PC-9 (cell line): ENCODE measurements at regions not wholly inside any gene's neighbourhood (a gene's known extent, or its start where the extent isn't known, plus 50 kb on each side); places are given as distances from the start of the nearest gene placed in this dataset.

Source experiments
- BruUV-seq: library from RNA; stranded (reverse); fragments of 400-500 nt; replicated peaks from 2 replicates; lab custom pipeline; 2021; lab: Mats Ljungman, UMichigan
- CTCF ChIA-PET: fragments of 300-600 bp; sonication (Branson Sonifier 250); formaldehyde crosslinking; loops from one replicate; lab custom pipeline; 2022; ENCODE audit warnings: antibody characterized with exemption; lab: Charles Lee
- POLR2A ChIA-PET: fragments of 300-600 bp; sonication (Branson Sonifier 250); formaldehyde crosslinking; loops from one replicate; lab custom pipeline; 2022; ENCODE audit warnings: antibody characterized with exemption; ENCODE audit not compliant: unreplicated experiment; lab: Charles Lee
- DNase-seq, 2 experiments: peaks; one replicate each; pipeline versions ENCODE4 v3.0.0 to v3.0.0-alpha.2; 2015 to 2022; ENCODE audit warnings: mixed read lengths in 1 of 2
- H2AFZ ChIP-seq: fragments of 200-600 bp; sonication (generic); 2 replicates; pipeline ENCODE4 v1.8.1; 2017; ENCODE audit warnings: antibody characterized with exemption
- H3F3A ChIP-seq: fragments of 200-600 bp; sonication (generic); 2 replicates; pipeline ENCODE4 v1.8.1; 2017; ENCODE audit warnings: antibody characterized with exemption, mild to moderate bottlenecking, low read depth; ENCODE audit not compliant: insufficient read depth
- H3K27ac ChIP-seq: fragments of 200-600 bp; sonication (generic); 2 replicates; pipeline ENCODE4 v1.6.1; 2016; ENCODE audit warnings: mixed run types
- H3K27me3 ChIP-seq: fragments of 200-600 bp; sonication (generic); 2 replicates; pipeline ENCODE4 v1.6.1; 2016; ENCODE audit warnings: low read depth, mixed run types; ENCODE audit not compliant: insufficient read depth
- H3K36me3 ChIP-seq: fragments of 200-600 bp; sonication (generic); 2 replicates; pipeline ENCODE4 v1.6.1; 2016; ENCODE audit warnings: low read depth, mixed run types
- H3K4me1 ChIP-seq: fragments of 200-600 bp; sonication (generic); replicated peaks from 2 replicates; pipeline ENCODE4 v1.6.1; 2016; ENCODE audit warnings: mixed run types; ENCODE audit not compliant: insufficient read depth
- H3K4me2 ChIP-seq: fragments of 200-600 bp; sonication (generic); 2 replicates; pipeline ENCODE4 v1.6.1; 2017; ENCODE audit warnings: mixed run types
- H3K4me3 ChIP-seq: fragments of 200-600 bp; sonication (generic); 2 replicates; pipeline ENCODE4 v1.6.1; 2016; ENCODE audit warnings: mixed run types
- H3K79me2 ChIP-seq: fragments of 200-600 bp; sonication (generic); 2 replicates; pipeline ENCODE4 v1.6.1; 2017; ENCODE audit warnings: low read depth, mixed run types
- H3K9me2 ChIP-seq: fragments of 200-600 bp; sonication (generic); 2 replicates; pipeline ENCODE4 v1.8.1; 2017; ENCODE audit warnings: mild to moderate bottlenecking; ENCODE audit not compliant: insufficient read depth
- H3K9me3 ChIP-seq: fragments of 200-600 bp; sonication (generic); 2 replicates; pipeline ENCODE4 v1.8.1; 2016; ENCODE audit warnings: low read depth; ENCODE audit not compliant: insufficient read depth
- H4K20me1 ChIP-seq: fragments of 200-600 bp; sonication (generic); 2 replicates; pipeline ENCODE4 v1.8.1; 2017; ENCODE audit not compliant: insufficient read depth
- CTCF ChIP-seq: fragments of 200-600 bp; sonication (generic); conservative IDR thresholded peaks from 2 replicates; pipeline ENCODE4 v1.6.1; 2017; ENCODE audit warnings: mixed run types, antibody characterized with exemption, mild to moderate bottlenecking, moderate library complexity
- EZH2 ChIP-seq: fragments of 200-600 bp; sonication (generic); IDR thresholded peaks from 2 replicates; pipeline ENCODE4 v1.8.0; 2017; ENCODE audit warnings: antibody characterized with exemption, low read depth
- intact Hi-C: fragments of 100-400 bp; cut with micrococcal nuclease; formaldehyde crosslinking; loops from one replicate; pipeline ENCODE4 v1.10.0; 2022; ENCODE audit not compliant: unreplicated experiment

- intact Hi-C loops, result no loop called here
- H3K27me3 ChIP-seq, result no peaks in the 10 kb centered on the region
- no peaks in the 10 kb centered on the region for H4K20me1 ChIP-seq
- ChIA-PET POLR2A (no interaction called here), CTCF (no interaction called here)
- H3K4me1 ChIP-seq, result no peaks in the 10 kb centered on the region
- H3K9me3 ChIP-seq, result no peaks in the 10 kb centered on the region
- H3K36me3 ChIP-seq, result no peaks in the 10 kb centered on the region
- H3F3A ChIP-seq, result no peaks in the 10 kb centered on the region
- H3K27ac ChIP-seq, result no peak overlapping the region
- no peaks in the 10 kb centered on the region for H3K79me2 ChIP-seq
- BruUV-seq, result no TSS peak
- no peak for DNase-seq
- H3K4me3 ChIP-seq, result no peak overlapping the region
- TF ChIP-seq CTCF, result no peak
- no peak for TF ChIP-seq EZH2
- H2AFZ ChIP-seq, result no peak overlapping the region
- no peaks in the 10 kb centered on the region for H3K9me2 ChIP-seq
- no peak overlapping the region for H3K4me2 ChIP-seq
Measured at GRCh38 chr9:17863213-17863883, 284.5 kb downstream of the SH3GL2 start.

GRCh38 chr9:17863924-17864323 is 285.1 kb downstream of the SH3GL2 start:
- TF ChIP-seq EZH2 (no peak), CTCF (no peak)
- no peak overlapping the region for H3K4me2 ChIP-seq
- no TSS peak for BruUV-seq
- no peaks in the 10 kb centered on the region for H3F3A ChIP-seq
- H3K9me2 ChIP-seq, result no peaks in the 10 kb centered on the region
- no peaks in the 10 kb centered on the region for H4K20me1 ChIP-seq
- no peaks in the 10 kb centered on the region for H3K4me1 ChIP-seq
- ChIA-PET CTCF (no interaction called here), POLR2A (no interaction called here)
- DNase-seq, result no peak
- no peaks in the 10 kb centered on the region for H3K9me3 ChIP-seq
- intact Hi-C loops, result no loop called here
- no peaks in the 10 kb centered on the region for H3K79me2 ChIP-seq
- no peaks in the 10 kb centered on the region for H3K27me3 ChIP-seq
- no peak overlapping the region for H2AFZ ChIP-seq
- no peaks in the 10 kb centered on the region for H3K36me3 ChIP-seq
- no peak overlapping the region for H3K27ac ChIP-seq
- no peak overlapping the region for H3K4me3 ChIP-seq

- no peaks in the 10 kb centered on the region for H3K79me2 ChIP-seq
- no peaks in the 10 kb centered on the region for H3K4me1 ChIP-seq
- no peaks in the 10 kb centered on the region for H3K9me2 ChIP-seq
- no peak for DNase-seq
- H4K20me1 ChIP-seq, result no peaks in the 10 kb centered on the region
- ChIA-PET POLR2A (no interaction called here), CTCF (no interaction called here)
- H3K9me3 ChIP-seq, result no peaks in the 10 kb centered on the region
- H3K4me3 ChIP-seq, result no peak overlapping the region
- intact Hi-C loops, result no loop called here
- no peak overlapping the region for H2AFZ ChIP-seq
- no peak overlapping the region for H3K4me2 ChIP-seq
- H3K36me3 ChIP-seq, result no peaks in the 10 kb centered on the region
- TF ChIP-seq CTCF, result no peak
- no peak for TF ChIP-seq EZH2
- H3K27me3 ChIP-seq, result no peaks in the 10 kb centered on the region
- no TSS peak for BruUV-seq
- H3K27ac ChIP-seq, result no peak overlapping the region
- H3F3A ChIP-seq, result no peaks in the 10 kb centered on the region
Measured at GRCh38 chr9:17864951-17865350, 286.1 kb downstream of the SH3GL2 start.
